ENCODE measurements at regions not wholly inside any gene's neighbourhood (a gene's known extent, or its start where the extent isn't known, plus 50 kb on each side); places are given as distances from the start of the nearest gene placed in this dataset.

DNA sequence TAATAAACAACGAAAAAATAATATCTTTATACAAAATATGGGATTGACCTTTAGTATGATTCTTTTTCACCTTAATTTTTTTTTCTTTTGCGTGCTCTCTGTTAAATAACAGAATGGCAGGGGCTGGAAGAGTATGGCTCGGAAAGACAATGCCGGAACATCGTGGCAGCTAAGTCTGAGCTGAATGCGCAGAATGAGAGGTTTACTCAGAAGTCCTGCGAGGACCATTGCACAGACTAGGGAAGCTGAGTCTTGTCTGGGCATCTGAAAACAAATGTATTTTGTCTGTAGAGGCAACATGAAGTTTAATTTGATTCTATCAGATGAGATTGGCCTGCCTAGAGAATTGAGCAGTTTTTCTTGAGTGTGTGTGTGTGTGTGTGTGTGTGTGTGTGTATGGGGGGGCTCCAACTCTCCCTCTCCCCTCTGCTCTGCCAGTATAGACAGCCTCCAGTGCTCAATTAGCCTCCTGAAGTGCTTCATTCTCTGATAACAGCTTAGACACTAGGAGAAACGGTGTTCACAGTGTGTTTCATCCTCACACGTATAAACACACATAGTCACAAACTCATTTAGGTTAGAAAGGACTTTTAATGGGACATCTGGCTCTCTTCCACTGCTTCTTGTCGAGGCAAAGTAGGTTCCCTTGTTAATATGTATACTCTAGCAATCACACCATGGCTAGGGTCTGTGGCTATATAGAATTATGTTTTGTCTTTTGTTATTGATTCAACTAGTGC, 244.3 kb upstream of the SORL1-AS1 start:
- TF ChIP-seq, protein P1, sequence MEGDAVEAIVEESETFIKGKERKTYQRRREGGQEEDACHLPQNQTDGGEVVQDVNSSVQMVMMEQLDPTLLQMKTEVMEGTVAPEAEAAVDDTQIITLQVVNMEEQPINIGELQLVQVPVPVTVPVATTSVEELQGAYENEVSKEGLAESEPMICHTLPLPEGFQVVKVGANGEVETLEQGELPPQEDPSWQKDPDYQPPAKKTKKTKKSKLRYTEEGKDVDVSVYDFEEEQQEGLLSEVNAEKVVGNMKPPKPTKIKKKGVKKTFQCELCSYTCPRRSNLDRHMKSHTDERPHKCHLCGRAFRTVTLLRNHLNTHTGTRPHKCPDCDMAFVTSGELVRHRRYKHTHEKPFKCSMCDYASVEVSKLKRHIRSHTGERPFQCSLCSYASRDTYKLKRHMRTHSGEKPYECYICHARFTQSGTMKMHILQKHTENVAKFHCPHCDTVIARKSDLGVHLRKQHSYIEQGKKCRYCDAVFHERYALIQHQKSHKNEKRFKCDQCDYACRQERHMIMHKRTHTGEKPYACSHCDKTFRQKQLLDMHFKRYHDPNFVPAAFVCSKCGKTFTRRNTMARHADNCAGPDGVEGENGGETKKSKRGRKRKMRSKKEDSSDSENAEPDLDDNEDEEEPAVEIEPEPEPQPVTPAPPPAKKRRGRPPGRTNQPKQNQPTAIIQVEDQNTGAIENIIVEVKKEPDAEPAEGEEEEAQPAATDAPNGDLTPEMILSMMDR (IDR thresholded peaks at IDR 0.05; ENCODE audit: insufficient read depth, low read length, poor library complexity, severe bottlenecking) = no peak
- no peak for TF ChIP-seq EZH2phosphoT487 (conservative IDR thresholded peaks at IDR 0.05; ENCODE audit: low read length)

All from SU-DHL-6 (cell line).